ENCODE measurements at regions not wholly inside any gene's neighbourhood (a gene's known extent, or its start where the extent isn't known, plus 50 kb on each side); places are given as distances from the start of the nearest gene placed in this dataset.

DNA sequence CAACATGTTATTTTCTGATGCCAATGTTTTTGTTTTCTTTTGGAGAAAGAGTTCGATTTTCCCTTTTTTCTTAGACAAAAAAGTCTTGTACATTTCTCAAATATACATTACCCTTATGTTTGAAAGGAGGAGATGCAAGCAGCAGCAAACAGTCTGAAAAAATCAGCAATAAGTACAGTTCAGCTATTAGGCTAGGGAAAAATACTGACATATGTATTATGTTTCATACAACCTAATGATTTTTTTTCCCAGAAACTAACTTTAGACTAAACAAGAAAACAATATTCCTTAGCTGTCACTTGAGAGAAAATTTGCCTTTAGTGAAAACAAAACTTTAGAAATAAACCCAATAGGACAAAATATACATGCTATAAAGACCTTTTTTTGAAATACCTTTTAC, 1223.5 kb downstream of the SLITRK1 start:
- in situ Hi-C loops (cut with HindIII; ENCODE audit: low pct_ligation_motif_present, low sequenced_read_pairs), result no loop called here

DNA sequence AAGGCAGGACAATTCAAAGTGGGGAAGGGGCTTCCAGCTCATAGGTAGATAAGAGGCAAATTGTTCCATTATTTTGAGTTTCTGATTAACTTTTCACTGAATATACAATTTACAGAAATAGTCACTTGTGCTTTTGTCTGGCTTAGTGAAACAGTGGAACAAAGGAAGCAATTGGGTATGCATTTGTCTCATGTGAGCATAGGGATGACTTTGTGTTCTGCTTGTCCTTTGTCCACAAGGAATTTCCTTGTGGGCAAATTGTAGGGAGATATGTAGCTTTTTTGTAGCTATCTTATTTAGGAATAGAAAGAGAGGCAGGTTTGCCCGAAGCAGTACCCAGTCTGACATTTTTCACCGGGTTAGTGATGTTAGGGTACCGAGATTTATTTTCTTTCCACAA, 1224.8 kb downstream of the SLITRK1 start:
- Histone ChIP-seq H3K4me3 (ENCODE audit: low read depth, low read length) (no peak overlapping the region), H3K27ac (no peak overlapping the region), H3K27me3 (replicated peaks) (no peaks in the 10 kb centered on the region), H3K36me3 (replicated peaks) (no peaks in the 10 kb centered on the region)
- in situ Hi-C loops (cut with HindIII; ENCODE audit: low pct_ligation_motif_present, low sequenced_read_pairs), result no loop called here
- no peak for DNase-seq
- TF ChIP-seq, protein P1, sequence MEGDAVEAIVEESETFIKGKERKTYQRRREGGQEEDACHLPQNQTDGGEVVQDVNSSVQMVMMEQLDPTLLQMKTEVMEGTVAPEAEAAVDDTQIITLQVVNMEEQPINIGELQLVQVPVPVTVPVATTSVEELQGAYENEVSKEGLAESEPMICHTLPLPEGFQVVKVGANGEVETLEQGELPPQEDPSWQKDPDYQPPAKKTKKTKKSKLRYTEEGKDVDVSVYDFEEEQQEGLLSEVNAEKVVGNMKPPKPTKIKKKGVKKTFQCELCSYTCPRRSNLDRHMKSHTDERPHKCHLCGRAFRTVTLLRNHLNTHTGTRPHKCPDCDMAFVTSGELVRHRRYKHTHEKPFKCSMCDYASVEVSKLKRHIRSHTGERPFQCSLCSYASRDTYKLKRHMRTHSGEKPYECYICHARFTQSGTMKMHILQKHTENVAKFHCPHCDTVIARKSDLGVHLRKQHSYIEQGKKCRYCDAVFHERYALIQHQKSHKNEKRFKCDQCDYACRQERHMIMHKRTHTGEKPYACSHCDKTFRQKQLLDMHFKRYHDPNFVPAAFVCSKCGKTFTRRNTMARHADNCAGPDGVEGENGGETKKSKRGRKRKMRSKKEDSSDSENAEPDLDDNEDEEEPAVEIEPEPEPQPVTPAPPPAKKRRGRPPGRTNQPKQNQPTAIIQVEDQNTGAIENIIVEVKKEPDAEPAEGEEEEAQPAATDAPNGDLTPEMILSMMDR (IDR thresholded peaks at IDR 0.05; ENCODE audit: low read depth, low read length, missing control alignments), result no peak

More for the DNA sequence above, 1223.5 kb downstream of the SLITRK1 start:
- Histone ChIP-seq H3K36me3 (replicated peaks) (no peaks in the 10 kb centered on the region), H3K27me3 (replicated peaks) (no peaks in the 10 kb centered on the region), H3K4me3 (ENCODE audit: low read depth, low read length) (no peak overlapping the region), H3K27ac (no peak overlapping the region)
- TF ChIP-seq, protein P1 (IDR thresholded peaks at IDR 0.05; ENCODE audit: low read depth, low read length, missing control alignments), result no peak
- DNase-seq, result no peak

DNA sequence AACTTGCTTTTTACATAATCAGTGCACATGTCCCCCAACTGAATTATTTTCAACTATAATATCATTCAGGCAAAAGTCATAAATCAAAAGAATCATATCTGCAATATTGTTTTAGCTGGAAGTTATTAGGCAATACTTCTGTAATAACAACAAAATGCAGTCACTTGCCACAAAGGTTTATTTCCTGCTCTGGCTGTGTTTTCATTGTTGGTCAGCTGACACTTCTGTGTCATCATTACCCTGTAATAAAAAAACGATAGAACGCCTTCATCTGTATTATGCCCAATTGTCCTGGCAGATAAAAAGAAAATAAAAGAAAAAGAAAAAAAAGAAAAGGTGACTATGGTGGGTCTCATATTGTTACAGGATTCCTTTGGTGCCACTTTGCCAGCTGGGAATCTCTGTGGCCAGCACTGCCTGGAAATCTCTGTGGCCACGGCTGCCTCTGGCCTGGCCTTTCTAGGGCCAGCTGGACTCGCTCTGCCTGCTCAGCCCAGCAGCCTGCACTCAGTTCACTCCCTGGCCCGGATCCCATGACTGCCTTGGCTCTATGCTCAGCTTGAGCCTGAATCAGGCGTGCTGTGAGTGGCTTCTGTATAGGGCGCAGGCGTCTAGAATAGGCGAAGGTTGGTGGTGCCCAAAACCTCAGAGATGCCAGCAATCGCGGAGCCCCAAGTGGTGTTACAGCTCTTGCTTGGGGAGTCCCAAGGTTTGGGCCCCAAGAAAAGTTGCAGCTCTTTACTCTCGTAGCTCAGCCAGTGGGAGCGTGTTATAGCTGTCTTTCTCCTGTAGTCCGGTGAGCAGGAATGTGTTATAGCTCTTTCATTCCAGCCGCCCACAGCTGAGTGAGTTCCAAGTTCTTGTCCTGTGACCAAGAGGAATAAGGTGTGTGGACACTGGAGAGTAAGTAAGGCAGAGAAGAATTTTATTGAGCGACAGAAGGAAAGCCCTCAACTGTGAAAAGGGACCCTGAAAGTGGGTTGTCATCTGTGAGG, 1227.1 kb downstream of the SLITRK1 start:
- peak; percentile 81 for DNase-seq
- Histone ChIP-seq H3K27me3 (replicated peaks) (no peaks in the 10 kb centered on the region), H3K4me3 (ENCODE audit: low read depth, low read length) (peak overlapping the region; percentile 16), H3K36me3 (replicated peaks) (no peaks in the 10 kb centered on the region), H3K27ac (peak overlapping the region; percentile 75)
- in situ Hi-C loops (cut with HindIII; ENCODE audit: low pct_ligation_motif_present, low sequenced_read_pairs), result no loop called here
- TF ChIP-seq, protein P1 (IDR thresholded peaks at IDR 0.05; ENCODE audit: low read depth, low read length, missing control alignments), result peak; percentile 17

DNA sequence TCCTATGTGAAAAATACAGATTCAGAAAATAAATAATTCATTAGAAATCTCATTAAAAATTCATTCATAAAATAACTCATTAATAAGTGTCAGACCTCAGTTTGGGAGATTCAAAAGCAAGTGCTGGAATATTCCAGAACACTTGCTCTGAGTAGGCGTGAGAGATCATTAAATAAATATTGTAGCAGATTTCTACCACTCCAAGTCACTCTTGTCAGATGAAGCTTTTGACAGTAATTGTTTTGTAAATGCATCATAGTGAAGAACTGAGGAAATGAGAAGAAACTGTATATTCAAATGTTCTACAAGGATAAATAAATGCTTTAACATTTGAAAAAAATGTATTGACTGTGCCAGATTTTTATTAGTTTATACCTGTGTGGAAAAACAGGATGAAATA, 1228.1 kb downstream of the SLITRK1 start:
- Histone ChIP-seq H3K4me3 (ENCODE audit: low read depth, low read length) (no peak overlapping the region), H3K27ac (no peak overlapping the region), H3K36me3 (replicated peaks) (no peaks in the 10 kb centered on the region), H3K27me3 (replicated peaks) (no peaks in the 10 kb centered on the region)
- in situ Hi-C loops (cut with HindIII; ENCODE audit: low pct_ligation_motif_present, low sequenced_read_pairs), result no loop called here
- TF ChIP-seq, protein P1 (IDR thresholded peaks at IDR 0.05; ENCODE audit: low read depth, low read length, missing control alignments), result no peak
- DNase-seq, result no peak

DNA sequence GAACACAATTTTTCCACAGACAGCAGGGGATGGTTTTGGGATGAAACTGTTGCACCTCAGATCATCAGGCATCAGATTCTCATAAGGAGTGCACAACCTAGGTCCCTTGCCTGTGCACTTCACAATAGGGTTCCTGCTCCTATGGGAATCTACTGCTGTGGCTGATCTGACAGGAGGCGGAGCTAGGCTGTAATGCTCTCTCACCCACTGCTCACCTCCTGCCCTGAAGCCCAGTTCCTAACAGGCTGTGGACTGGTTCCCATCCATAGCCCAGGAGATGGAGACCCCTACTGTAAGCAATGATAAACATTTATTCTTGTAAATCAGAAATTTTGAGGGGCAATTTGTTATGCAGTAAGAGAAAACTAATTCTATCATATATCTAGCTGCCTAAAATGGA, 1234.7 kb downstream of the SLITRK1 start:
- Histone ChIP-seq H3K36me3 (replicated peaks) (no peaks in the 10 kb centered on the region), H3K27ac (no peak overlapping the region), H3K4me3 (ENCODE audit: low read depth, low read length) (no peak overlapping the region), H3K27me3 (replicated peaks) (no peaks in the 10 kb centered on the region)
- DNase-seq, result no peak
- in situ Hi-C loops (cut with HindIII; ENCODE audit: low pct_ligation_motif_present, low sequenced_read_pairs), result no loop called here
- TF ChIP-seq, protein P1 (IDR thresholded peaks at IDR 0.05; ENCODE audit: low read depth, low read length, missing control alignments), result no peak
